ENCODE measurements at regions not wholly inside any gene's neighbourhood (a gene's known extent, or its start where the extent isn't known, plus 50 kb on each side); places are given as distances from the start of the nearest gene placed in this dataset.

DNA sequence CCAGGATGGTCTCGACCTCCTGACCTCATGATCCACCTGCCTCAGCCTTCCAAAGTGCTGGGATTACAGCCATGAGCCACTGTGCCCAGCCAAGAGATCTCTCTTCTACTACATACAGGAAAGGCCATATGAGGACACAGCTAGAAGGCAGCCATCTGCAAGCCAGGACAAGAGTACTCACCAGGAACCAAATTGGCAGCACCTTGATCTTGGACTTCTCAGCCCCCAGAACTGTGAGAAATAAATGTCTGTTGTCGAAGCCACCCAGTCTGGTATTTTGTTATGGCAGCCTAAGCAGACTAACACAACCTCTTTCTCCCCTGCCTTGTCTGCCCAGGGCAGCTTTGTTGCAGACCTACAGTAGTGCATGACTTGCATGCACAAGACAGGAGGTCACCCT is 211.3 kb upstream of the HAAO start:
- H3K27ac ChIP-seq: peak overlapping the region in 3 of 4 donors; percentile 76 to 85 (median 84)
- H3K9me3 ChIP-seq: no peaks in the 10 kb centered on the region
- no peaks in the 10 kb centered on the region for H3K27me3 ChIP-seq
- H3K4me1 ChIP-seq: peaks cover 9 to 57% (median 47%) of the 10 kb centered on the region in 4 donors
- H3K4me3 ChIP-seq: no peak overlapping the region
- in situ Hi-C loops (cut with MboI; ENCODE audit: low pct_ligation_motif_present in 1 of 4, low pct_unique_long_range_greater_than_20kb in 1 of 4, low sequenced_read_pairs in 3 of 4): no loop called here
- intact Hi-C loops (cut with DNase I; ENCODE audit: low total_unique reads): loop anchor here (10.0 kb wide), 1 partner anchor 771 kb away; the partner anchor contains the start of gene DYNC2LI1
- DNase-seq: no peak
- WGBS, 2 donors (ENCODE audit: low coverage in 1 of 2): 90% methylated on average over 2 of the region's 2 CpGs; no CpG with 5 or more reads in 1 of the 2 donors
- H3K36me3 ChIP-seq: no peaks in the 10 kb centered on the region
- TF ChIP-seq EP300 (IDR thresholded peaks at IDR 0.05; ENCODE audit: low read depth) (no peak), CTCF (IDR thresholded peaks at IDR 0.05) (no peak), POLR2AphosphoS5 (IDR thresholded peaks at IDR 0.05) (no peak), POLR2A (IDR thresholded peaks at IDR 0.05) (no peak)

DNA sequence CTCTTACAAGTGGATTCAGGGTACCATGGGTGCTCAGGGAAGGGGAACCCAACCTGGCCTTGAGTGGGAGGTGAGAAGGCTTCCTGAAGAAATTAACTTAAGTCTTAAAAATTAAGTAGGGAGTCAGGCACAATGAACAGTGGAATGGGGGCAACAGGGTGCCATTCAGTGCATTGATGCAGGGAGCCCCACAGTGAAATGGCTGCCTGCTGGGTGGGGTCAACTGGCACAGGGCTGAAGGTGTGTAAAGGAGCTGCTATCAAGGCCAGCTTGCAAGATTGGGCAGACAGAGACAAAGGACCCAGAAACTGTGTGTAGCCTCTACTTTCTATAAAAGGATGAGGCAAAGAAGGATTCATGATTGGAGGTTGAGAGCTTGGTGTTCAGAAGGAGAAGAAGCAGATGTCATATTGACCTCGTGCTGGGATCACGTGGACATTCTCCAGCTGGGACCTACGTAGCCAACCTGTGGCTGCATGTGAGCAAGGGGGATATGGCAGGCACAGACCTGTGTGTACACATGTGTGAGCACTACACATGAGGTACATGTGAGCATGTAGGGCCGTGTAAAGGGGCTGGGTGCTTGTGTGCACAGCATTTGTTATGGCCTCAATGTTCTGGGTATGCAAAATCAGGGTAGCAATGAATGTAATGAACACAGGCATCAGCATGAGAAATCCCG is 209.5 kb upstream of the HAAO start:
- TF ChIP-seq EP300 (IDR thresholded peaks at IDR 0.05; ENCODE audit: low read depth): no peak
- no peak for TF ChIP-seq POLR2AphosphoS5 (IDR thresholded peaks at IDR 0.05)
- TF ChIP-seq CTCF (IDR thresholded peaks at IDR 0.05): no peak
- TF ChIP-seq POLR2A (IDR thresholded peaks at IDR 0.05): no peak
- in situ Hi-C loops (cut with MboI; ENCODE audit: low pct_ligation_motif_present in 1 of 4, low pct_unique_long_range_greater_than_20kb in 1 of 4, low sequenced_read_pairs in 3 of 4): no loop called here
- no peaks in the 10 kb centered on the region for H3K9me3 ChIP-seq
- H3K36me3 ChIP-seq: no peaks in the 10 kb centered on the region
- peaks cover 9 to 58% (median 47%) of the 10 kb centered on the region in 4 donors for H3K4me1 ChIP-seq
- WGBS, 2 donors (ENCODE audit: low coverage in 1 of 2): 70 to 89% methylated on average over 2 to 5 of the region's 5 CpGs
- H3K4me3 ChIP-seq: no peak overlapping the region
- intact Hi-C loops (cut with DNase I; ENCODE audit: low total_unique reads): loop anchor here (10.0 kb wide), 1 partner anchor 773 kb away; the partner anchor contains the start of gene DYNC2LI1
- H3K27me3 ChIP-seq: no peaks in the 10 kb centered on the region
- peak overlapping the region in 1 of 4 donors; percentile 72 for H3K27ac ChIP-seq
- DNase-seq: no peak

GRCh38 chr2:43001055-43001378 is 208.6 kb upstream of the HAAO start:
- intact Hi-C loops (cut with DNase I; ENCODE audit: low total_unique reads) (loop anchor here (10.0 kb wide), 1 partner anchor 774 kb away; the partner anchor contains the start of gene DYNC2LI1), in situ Hi-C loops (cut with MboI; ENCODE audit: low pct_ligation_motif_present in 1 of 4, low pct_unique_long_range_greater_than_20kb in 1 of 4, low sequenced_read_pairs in 3 of 4) (no loop called here)

More at GRCh38 chr2:43001055-43001378, 208.6 kb upstream of the HAAO start:
- Histone ChIP-seq H3K9me3 (no peaks in the 10 kb centered on the region), H3K4me3 (no peak overlapping the region), H3K27ac (peak overlapping the region; percentile 72 to 86 (median 78)), H3K36me3 (no peaks in the 10 kb centered on the region), H3K4me1 (peaks cover 9 to 50% (median 40%) of the 10 kb centered on the region in 4 donors), H3K27me3 (no peaks in the 10 kb centered on the region)
- no peak for DNase-seq
- TF ChIP-seq POLR2A (IDR thresholded peaks at IDR 0.05) (no peak), CTCF (IDR thresholded peaks at IDR 0.05) (no peak), POLR2AphosphoS5 (IDR thresholded peaks at IDR 0.05) (no peak), EP300 (IDR thresholded peaks at IDR 0.05; ENCODE audit: low read depth) (no peak)
- WGBS, 2 donors (ENCODE audit: low coverage in 1 of 2): 97 to 100% methylated on average over 3 to 4 of the region's 4 CpGs

Measured in transverse colon (tissue), 4 donors.